GM12878 (cell line): ENCODE measurements at regions not wholly inside any gene's neighbourhood (a gene's known extent, or its start where the extent isn't known, plus 50 kb on each side); places are given as distances from the start of the nearest gene placed in this dataset.
"Not testable (repeated sequence)": the region's sequence is repeated elsewhere in the genome, so short reads cannot be mapped to it uniquely, and the experiment has no call there.

Experiments
- ATAC-seq: fragments of 200-7000 bp; cut with Tn5 transposase; 3 replicates; pipeline ENCODE4 v1.9.1; 2020; ENCODE audit warnings: mild to moderate bottlenecking, moderate library complexity
- BruUV-seq: library from RNA; stranded (reverse); fragments of 400-500 nt; replicated peaks from 2 replicates; lab custom pipeline; 2021; lab: Mats Ljungman, UMichigan
- CTCF ChIA-PET: fragments of 300-600 bp; sonication (Branson Sonifier 250); formaldehyde crosslinking; extraction: SDS; loops from one replicate; lab custom pipeline; 2021; ENCODE audit warnings: inconsistent platforms; lab: Yijun Ruan, JAX
- POLR2A ChIA-PET: fragments of 350-600 bp; formaldehyde crosslinking; extraction: SDS; loops from one replicate; lab custom pipeline; 2021; ENCODE audit warnings: inconsistent platforms; lab: Charles Lee
- RAD21 ChIA-PET: fragments of 300-600 bp; sonication (Branson Sonifier 250); formaldehyde crosslinking; loops from one replicate; lab custom pipeline; 2023; ENCODE audit warnings: antibody characterized with exemption; ENCODE audit not compliant: unreplicated experiment; lab: Charles Lee
- SMC1A ChIA-PET: fragments of 300-600 bp; sonication (Branson Sonifier 250); formaldehyde crosslinking; loops from one replicate; lab custom pipeline; 2023; ENCODE audit not compliant: unreplicated experiment, uncharacterized antibody; lab: Charles Lee
- DNase-seq: peaks from one replicate; pipeline ENCODE4 v3.0.0-alpha.2; 2011; ENCODE audit warnings: low read depth, low spot score
- FAIRE-seq: peaks from 3 replicates; lab custom pipeline; 2011; peaks lifted over from hg19 to GRCh38; lab: Jason Lieb, UNC
- H2AFZ ChIP-seq: 2 replicates; pipeline ENCODE4 v1.6.0; 2011; ENCODE audit warnings: low read depth, low read length, control low read depth; ENCODE audit not compliant: control insufficient read depth
- H3K27ac ChIP-seq: 2 replicates; pipeline ENCODE4 v1.5.1; 2011; ENCODE audit warnings: control low read depth; ENCODE audit not compliant: control insufficient read depth, insufficient read depth
- H3K27me3 ChIP-seq, 2 experiments: replicated peaks in 1 of 2; 2 replicates each; pipeline versions ENCODE4 v1.6.0 to v1.6.1; 2011; ENCODE audit warnings: low read length in 1 of 2; ENCODE audit not compliant: control insufficient read depth in 2 of 2, insufficient read depth in 2 of 2
- H3K36me3 ChIP-seq, 2 experiments: 2 replicates each; pipeline ENCODE4 v1.5.1; 2011; ENCODE audit warnings: low read length in 1 of 2; ENCODE audit not compliant: control insufficient read depth in 2 of 2, insufficient read depth in 2 of 2
- H3K4me1 ChIP-seq: 2 replicates; pipeline ENCODE4 v1.6.1; 2011; ENCODE audit warnings: mild to moderate bottlenecking, low read length, moderate library complexity, mixed read lengths; ENCODE audit not compliant: control insufficient read depth, insufficient read depth
- H3K4me2 ChIP-seq: 2 replicates; pipeline ENCODE4 v1.6.0; 2011; ENCODE audit warnings: control low read depth; ENCODE audit not compliant: control insufficient read depth, insufficient read depth
- H3K4me3 ChIP-seq: fragments of 200-600 bp; sonication (generic); 2 replicates; pipeline ENCODE4 v1.5.1; 2016
- H3K79me2 ChIP-seq: 2 replicates; pipeline ENCODE4 v1.6.0; 2011; ENCODE audit warnings: low read length; ENCODE audit not compliant: control insufficient read depth, insufficient read depth
- H3K9ac ChIP-seq: 2 replicates; pipeline ENCODE4 v1.8.0; 2011; ENCODE audit warnings: low read length, control low read depth, mixed read lengths; ENCODE audit not compliant: control insufficient read depth, insufficient read depth
- H3K9me3 ChIP-seq: replicated peaks from 3 replicates; pipeline ENCODE4 v1.5.1; 2011; ENCODE audit warnings: mild to moderate bottlenecking, low read length; ENCODE audit not compliant: control insufficient read depth, insufficient read depth
- H4K20me1 ChIP-seq: 2 replicates; pipeline ENCODE4 v1.6.0; 2011; ENCODE audit not compliant: control insufficient read depth, insufficient read depth
- WGBS: methylation state at CpG from one replicate; pipeline ENCODE4 v1.1.6; 2016; ENCODE audit warnings: low lambda C conversion rate; ENCODE audit not compliant: insufficient replicate concordance, insufficient coverage; ENCODE audit errors: missing lambda C conversion rate; 5-methylcytosine and 5-hydroxymethylcytosine counted together
- in situ Hi-C: fragments of 300-500 bp; cut with MboI; formaldehyde crosslinking; loops from 9 replicates; pipeline ENCODE4 v1.14.3; 2018; ENCODE audit warnings: mixed read lengths
- intact Hi-C: fragments of 100-400 bp; cut with micrococcal nuclease; formaldehyde crosslinking; loops from one replicate; pipeline ENCODE4 v1.14.2; 2022; ENCODE audit not compliant: unreplicated experiment
- TF ChIP-seq, protein P1 (sequence below): IDR thresholded peaks from 2 replicates; pipeline ENCODE4 v1.6.1; 2011; ENCODE audit warnings: low read depth, mild to moderate bottlenecking, low read length, moderate library complexity, borderline replicate concordance; ENCODE audit errors: extremely low read depth

- WGBS: 0% methylated on average over 2 of the region's 2 CpGs
Observed at GRCh38 chr1:185517808-185518419, 200.9 kb upstream of the IVNS1ABP start.

DNA sequence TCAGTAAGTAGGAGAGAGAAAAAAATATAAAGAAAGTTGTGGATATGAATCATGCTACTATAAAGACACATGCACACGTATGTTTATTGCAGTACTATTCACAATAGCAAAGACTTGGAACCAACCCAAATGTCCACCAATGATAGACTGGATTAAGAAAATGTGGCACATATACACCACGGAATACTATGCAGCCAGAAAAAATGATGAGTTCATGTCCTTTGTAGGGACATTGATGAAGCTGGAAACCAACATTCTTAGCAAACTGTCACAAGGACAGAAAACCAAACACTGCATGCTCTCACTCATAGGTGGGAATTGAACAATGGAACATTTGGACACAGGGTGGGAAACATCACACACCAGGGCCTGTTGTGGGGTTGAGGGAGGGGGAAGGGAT, 200.3 kb upstream of the IVNS1ABP start:
- in situ Hi-C loops, H3K4me2 ChIP-seq, BruUV-seq, intact Hi-C loops, H3K4me3 ChIP-seq, DNase-seq, H2AFZ ChIP-seq, FAIRE-seq, H4K20me1 ChIP-seq, POLR2A ChIA-PET, H3K4me1 ChIP-seq, H3K36me3 ChIP-seq, H3K79me2 ChIP-seq, H3K27me3 ChIP-seq, RAD21 ChIA-PET, H3K9ac ChIP-seq, ATAC-seq, H3K9me3 ChIP-seq, CTCF ChIA-PET, H3K27ac ChIP-seq: not testable (repeated sequence)
- SMC1A ChIA-PET: interaction anchor here (0.7 kb wide), 1 partner anchor 82 kb away, joined by 3 read pairs; no protein-coding TSS in a partner anchor
- WGBS: 41% methylated on average over 2 of the region's 2 CpGs

More at GRCh38 chr1:185517808-185518419, 200.9 kb upstream of the IVNS1ABP start:
- H3K36me3 ChIP-seq: no peaks in the 10 kb centered on the region
- intact Hi-C loops (no loop called here), in situ Hi-C loops (no loop called here)
- DNase-seq: no peak
- TF ChIP-seq, protein P1, sequence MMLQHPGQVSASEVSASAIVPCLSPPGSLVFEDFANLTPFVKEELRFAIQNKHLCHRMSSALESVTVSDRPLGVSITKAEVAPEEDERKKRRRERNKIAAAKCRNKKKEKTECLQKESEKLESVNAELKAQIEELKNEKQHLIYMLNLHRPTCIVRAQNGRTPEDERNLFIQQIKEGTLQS: no peak
- SMC1A ChIA-PET: interaction anchor here (0.6 to 0.7 kb wide), 2 partner anchors 37 to 83 kb away, joined by 3 read pairs; no protein-coding TSS in a partner anchor
- peaks cover 2% of the 10 kb centered on the region; the same call in 1 of the 3 replicates for H3K9me3 ChIP-seq
- CTCF ChIA-PET: no interaction called here
- H3K79me2 ChIP-seq: no peaks in the 10 kb centered on the region
- POLR2A ChIA-PET: no interaction called here
- H3K27me3 ChIP-seq: no peaks in the 10 kb centered on the region
- RAD21 ChIA-PET: no interaction called here
- H2AFZ ChIP-seq: no peak overlapping the region
- no peak overlapping the region for H3K4me2 ChIP-seq
- FAIRE-seq: no peak
- H3K27ac ChIP-seq: no peak overlapping the region
- BruUV-seq: no TSS peak
- no peak overlapping the region for H3K9ac ChIP-seq
- ATAC-seq: no peak
- H3K4me3 ChIP-seq: no peak overlapping the region
- H3K4me1 ChIP-seq: no peaks in the 10 kb centered on the region
- no peaks in the 10 kb centered on the region for H4K20me1 ChIP-seq
